Endothelial cell of umbilical vein (primary cell): ENCODE measurements at regions not wholly inside any gene's neighbourhood (a gene's known extent, or its start where the extent isn't known, plus 50 kb on each side); places are given as distances from the start of the nearest gene placed in this dataset.
"Not testable (repeated sequence)": the region's sequence is repeated elsewhere in the genome, so short reads cannot be mapped to it uniquely, and the experiment has no call there.

ENCODE experiments used
- EZH2 ChIP-seq: IDR thresholded peaks from 2 replicates; pipeline ENCODE4 v1.6.1; 2012; ENCODE audit warnings: borderline replicate concordance, low read depth, mild to moderate bottlenecking, moderate library complexity, low read length, inconsistent platforms; ENCODE audit not compliant: severe bottlenecking
- POLR2AphosphoS5 ChIP-seq: IDR thresholded peaks from 2 replicates; pipeline ENCODE4 v1.6.1; 2012; ENCODE audit warnings: low read depth, mild to moderate bottlenecking, control low read depth, low read length, moderate library complexity; ENCODE audit not compliant: insufficient read depth
- TF ChIP-seq, protein P1 (sequence below), 2 donors: IDR thresholded peaks; 1 replicate in 1 of 2; 2 replicates in 1 of 2; pipeline ENCODE4 v1.5.1; 2011; ENCODE audit warnings: low read length in 2 of 2, mild to moderate bottlenecking in 2 of 2, moderate library complexity in 2 of 2, control low read depth in 1 of 2, inconsistent platforms in 1 of 2, low read depth in 1 of 2; ENCODE audit not compliant: insufficient read depth in 1 of 2; ENCODE audit errors: extremely low read depth in 1 of 2

DNA sequence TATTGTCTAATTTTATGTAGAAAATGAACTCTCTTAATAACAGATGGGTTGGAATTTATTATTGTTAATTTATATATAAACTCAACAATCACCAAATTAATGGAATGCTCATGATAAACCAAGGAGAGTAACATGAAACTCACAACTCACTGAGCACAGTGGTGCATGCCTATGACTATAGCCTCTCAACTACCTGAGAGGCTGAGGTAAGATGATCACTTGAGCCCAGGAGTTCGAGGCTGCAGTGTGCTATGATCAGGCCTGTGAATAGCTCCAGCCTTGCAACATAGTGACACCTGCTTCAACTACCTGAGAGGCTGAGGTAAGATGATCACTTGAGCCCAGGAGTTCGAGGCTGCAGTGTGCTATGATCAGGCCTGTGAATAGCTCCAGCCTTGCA is 848.6 kb downstream of the DIPK2A start:
- TF ChIP-seq, protein P1, sequence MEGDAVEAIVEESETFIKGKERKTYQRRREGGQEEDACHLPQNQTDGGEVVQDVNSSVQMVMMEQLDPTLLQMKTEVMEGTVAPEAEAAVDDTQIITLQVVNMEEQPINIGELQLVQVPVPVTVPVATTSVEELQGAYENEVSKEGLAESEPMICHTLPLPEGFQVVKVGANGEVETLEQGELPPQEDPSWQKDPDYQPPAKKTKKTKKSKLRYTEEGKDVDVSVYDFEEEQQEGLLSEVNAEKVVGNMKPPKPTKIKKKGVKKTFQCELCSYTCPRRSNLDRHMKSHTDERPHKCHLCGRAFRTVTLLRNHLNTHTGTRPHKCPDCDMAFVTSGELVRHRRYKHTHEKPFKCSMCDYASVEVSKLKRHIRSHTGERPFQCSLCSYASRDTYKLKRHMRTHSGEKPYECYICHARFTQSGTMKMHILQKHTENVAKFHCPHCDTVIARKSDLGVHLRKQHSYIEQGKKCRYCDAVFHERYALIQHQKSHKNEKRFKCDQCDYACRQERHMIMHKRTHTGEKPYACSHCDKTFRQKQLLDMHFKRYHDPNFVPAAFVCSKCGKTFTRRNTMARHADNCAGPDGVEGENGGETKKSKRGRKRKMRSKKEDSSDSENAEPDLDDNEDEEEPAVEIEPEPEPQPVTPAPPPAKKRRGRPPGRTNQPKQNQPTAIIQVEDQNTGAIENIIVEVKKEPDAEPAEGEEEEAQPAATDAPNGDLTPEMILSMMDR (IDR thresholded peaks at IDR 0.05; ENCODE audit: extremely low read depth in 1 of 2, insufficient read depth in 1 of 2, low read depth in 1 of 2, low read length in 2 of 2): not testable (repeated sequence)
- not testable (repeated sequence) for TF ChIP-seq EZH2, POLR2AphosphoS5
